HG03439 (cell line): ENCODE measurements at regions not wholly inside any gene's neighbourhood (a gene's known extent, or its start where the extent isn't known, plus 50 kb on each side); places are given as distances from the start of the nearest gene placed in this dataset.
"Not testable (repeated sequence)": the region's sequence is repeated elsewhere in the genome, so short reads cannot be mapped to it uniquely, and the experiment has no call there.

ENCODE experiments used
- ATAC-seq: cut with Tn5 transposase; IDR thresholded peaks from one replicate; pipeline ENCODE4 v1.9.1; 2021; ENCODE audit warnings: mild to moderate bottlenecking, moderate library complexity; ENCODE audit not compliant: unreplicated experiment

DNA sequence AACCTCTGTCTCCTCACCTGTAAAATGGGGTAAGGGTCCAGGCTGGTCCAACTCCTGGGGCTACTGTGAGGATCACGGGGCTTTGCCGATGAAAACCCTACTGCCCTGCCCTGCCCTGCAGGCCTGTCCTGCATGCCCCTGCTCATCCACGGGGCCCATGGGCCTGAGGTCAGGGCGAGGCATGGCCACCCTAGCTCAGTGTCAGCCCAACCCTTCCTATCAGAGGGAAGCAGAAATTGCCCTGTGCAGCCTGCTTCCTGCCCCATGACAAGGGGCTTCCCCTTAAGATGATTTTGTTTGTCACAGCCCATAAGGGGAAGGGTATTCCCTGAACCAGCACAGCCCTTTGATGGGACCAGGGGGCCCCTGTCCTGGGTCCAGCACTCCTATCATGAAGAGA, 353.6 kb upstream of the ID2 start:
- ATAC-seq, result no peak

DNA sequence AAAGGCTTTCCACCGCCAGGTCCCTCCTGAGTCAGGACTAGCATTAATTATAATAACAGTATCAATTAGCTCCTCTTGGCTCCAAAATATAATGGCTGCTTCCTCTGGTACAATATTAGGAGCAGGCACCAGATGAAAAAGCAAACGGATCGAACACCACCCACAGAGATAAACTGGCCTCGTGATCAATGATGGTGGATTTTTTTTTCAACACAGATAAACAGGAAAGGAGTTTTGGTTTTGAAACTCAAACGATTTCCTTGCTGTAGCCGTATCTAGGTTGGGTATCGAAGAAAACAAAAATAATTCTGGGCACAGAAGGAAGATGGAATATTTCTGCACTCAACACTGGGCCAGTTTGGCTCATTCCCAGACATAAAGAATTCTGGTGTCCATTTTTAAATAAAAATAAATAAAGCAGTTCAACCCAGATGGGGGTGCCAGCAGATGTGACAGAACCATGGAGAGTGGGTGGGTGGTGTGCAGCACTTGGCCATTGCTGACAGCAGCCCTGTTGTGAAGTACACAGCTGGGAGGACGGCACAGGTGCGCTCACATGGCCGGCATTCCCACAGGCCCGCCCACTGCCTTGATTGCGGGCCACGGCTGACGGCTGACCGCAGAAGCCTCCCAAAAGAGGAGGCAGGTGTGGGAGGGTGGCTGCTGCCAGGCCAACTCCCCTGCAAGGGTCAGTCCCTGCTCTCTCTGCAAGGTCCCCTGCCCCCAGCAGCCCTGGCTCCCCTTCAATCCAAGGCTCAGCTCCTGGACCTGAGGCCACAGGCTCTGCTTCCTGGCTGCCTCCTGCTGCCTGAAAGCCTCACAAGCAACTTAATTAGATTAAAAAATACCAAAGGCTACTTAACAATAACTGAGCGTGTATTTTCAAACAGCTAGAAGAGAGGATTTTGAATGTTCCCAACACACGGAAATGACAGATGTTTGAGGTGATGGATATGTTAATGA, 351.9 kb upstream of the ID2 start:
- ATAC-seq, result no peak

DNA sequence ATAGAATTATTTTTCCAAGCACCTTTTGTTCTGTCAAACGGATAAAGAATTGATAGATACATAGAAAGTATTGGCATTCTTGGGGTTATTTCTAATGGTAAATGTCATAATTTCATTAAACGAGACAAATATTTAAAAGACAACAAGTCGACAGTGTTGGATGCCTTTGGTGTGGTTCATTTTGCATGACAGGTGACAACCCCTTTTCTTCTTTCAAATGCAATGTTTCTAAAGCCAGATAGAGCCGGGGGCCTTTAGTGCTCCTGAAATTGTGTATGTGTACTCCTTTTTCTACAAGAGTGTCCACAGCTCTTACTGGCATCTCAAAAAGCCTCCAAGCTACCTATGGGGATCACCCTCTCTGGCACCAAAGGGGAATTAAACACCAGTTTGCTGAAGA, 350.8 kb upstream of the ID2 start:
- no peak for ATAC-seq

DNA sequence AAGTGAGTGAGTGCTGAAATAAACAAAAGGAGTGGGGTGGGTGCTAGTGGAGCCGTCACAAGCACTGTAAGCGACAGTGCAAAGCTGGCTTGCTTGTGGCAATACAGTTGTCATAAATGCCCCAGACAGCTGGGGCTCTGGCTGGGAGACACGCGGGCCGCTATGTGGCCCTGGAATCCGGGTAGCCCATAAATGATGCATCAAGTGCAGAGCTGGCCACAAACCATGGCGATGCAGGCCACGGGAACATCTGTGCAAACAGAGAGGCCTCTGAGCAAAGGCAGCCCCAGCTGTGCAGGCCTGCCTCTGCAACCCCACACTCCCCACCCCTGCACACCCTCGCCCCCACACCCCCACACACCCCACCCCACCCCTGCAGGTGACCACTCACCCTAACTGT, 349.2 kb upstream of the ID2 start:
- no peak for ATAC-seq

DNA sequence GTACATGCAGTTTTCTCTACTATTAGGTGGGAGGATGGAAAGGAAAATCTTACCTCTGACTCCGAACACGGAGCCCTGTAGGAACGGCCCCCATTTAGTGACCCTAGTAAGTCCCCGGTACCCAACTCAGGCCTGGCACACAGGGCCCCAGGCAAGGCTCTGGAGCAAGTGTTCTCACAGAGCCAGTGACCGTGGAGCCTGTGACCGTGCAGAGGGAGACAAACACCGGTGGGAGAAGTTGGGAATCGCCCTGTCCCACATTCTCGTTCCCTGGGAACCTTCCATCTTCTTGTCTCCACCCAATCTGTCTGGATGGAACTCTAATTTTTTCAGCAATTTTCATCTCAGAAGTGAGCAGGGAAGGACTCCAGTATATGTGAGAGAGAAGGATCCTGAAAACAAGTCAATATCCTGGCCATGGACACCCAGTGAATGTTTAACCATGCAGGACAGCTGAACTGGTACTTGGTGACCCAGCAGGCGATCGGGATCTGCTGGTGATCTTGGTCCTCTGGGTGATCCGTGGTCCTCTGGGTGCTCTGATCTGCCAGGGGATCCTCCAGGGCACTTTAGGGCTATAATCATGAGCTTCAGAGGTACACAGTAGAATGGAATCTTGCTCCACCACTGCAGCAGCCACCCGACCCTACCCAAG, 348.6 kb upstream of the ID2 start:
- ATAC-seq, result no peak

DNA sequence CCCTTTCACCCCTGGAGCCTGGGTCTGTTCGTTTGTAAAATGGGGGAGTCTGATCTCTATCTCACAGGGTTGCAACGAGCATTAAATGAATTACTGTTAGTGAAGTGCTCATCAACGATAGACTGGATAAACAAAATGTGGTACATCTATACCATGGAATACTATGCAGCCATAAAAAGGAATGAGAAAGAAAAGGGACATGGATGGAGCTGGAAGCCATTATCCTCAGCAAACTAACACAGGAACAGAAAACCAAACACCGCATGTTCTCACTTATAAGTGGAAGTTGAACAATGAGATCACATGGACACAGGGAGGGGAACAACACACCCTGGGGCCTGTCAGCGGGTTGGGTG, 348.0 kb upstream of the ID2 start:
- not testable (repeated sequence) for ATAC-seq

DNA sequence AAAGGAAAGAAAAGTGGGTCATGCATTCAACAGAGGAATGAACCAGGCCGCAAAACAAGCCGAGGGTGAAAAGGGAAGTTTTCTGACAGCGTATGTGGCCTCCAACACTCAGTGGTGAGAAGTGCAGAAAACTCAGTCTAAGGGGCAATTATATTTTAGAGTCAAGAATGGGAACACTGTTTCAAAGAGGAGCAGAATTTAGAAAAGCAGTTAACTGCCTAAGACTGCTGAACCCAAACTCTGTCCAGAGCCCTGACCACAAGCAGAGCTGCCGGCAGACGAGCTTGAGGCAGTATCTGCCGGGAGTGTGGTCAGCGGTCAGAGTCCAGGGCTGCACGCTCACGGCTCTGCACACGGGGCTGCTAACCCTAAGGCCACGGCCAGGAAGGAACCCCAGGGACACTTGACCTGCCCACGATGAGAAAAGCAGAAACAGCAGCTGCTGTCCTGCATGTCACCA, 347.0 kb upstream of the ID2 start:
- no peak for ATAC-seq

DNA sequence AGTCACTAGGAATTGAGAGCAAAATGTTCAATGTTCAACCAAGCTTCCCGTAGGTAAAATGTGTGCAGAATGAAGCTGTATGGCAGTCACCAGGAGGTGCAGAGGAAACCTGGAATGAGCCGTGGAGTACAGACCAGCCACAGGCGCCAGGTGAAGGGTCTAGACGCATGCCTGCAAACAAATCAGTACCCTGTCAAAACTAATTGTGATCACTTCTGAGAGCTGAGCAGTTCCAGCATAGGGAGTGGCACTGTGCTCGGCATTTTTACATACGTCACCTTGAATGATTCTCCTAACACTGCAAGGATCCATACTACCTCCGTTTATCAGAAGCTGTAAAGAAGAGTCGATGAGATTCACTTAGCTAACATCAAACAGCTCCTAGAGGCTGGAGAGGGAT, 346.1 kb upstream of the ID2 start:
- ATAC-seq, result no peak

DNA sequence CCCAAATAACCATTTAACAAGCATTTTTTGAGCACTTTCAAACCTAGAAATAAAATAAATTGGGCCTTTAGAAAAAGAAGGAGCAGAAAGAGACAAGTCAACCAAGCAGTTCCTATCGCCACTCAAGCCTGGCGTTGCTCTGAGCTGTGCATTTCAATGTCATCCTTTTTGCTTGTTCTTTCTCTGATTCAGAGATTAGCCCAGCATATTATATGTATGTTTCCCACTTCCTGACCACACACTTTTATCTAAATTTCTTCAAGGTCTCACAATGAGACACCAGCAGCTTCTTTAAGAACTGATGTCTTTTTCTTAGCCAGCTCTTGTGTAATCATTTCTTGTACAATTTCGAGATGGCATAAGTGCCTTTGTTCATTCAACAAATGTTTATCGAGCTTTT, 344.5 kb upstream of the ID2 start:
- ATAC-seq, result no peak

DNA sequence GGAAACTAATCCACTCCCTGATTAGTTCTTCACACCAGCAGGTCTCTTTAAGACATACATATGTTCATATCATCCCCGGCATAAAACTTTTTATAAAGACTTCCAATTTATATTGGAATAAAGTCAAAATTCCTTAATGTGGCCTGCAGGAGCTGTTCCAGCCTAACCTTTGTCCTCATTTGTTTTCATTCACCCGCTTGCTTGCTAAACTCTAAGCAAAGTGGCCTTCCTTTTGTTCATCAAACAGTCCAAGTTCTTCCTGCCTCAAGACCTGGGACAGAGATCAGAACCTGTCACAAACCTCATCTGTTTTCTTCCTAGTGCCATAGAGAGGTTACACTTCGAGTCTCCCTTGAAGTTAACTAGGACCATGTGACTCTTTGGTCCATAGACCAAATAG, 339.4 kb upstream of the ID2 start:
- no peak for ATAC-seq

DNA sequence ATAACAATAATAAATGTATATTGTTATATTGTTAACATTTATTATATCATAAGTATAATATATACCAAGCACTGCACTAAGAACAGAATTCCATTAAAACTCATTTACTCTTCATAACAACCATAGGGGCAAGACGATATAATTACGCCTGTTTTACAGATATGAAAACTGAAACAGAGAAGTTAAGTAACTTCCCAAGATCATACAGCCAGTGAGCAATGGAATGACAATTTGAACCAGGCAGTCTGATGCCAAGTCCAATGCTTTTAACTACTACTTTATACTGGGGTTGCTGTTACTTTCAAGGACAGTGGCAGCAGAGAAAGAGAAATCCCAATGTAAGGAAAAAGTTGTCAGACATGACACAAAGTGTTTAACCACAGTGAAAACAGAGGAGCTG, 338.8 kb upstream of the ID2 start:
- no peak for ATAC-seq

DNA sequence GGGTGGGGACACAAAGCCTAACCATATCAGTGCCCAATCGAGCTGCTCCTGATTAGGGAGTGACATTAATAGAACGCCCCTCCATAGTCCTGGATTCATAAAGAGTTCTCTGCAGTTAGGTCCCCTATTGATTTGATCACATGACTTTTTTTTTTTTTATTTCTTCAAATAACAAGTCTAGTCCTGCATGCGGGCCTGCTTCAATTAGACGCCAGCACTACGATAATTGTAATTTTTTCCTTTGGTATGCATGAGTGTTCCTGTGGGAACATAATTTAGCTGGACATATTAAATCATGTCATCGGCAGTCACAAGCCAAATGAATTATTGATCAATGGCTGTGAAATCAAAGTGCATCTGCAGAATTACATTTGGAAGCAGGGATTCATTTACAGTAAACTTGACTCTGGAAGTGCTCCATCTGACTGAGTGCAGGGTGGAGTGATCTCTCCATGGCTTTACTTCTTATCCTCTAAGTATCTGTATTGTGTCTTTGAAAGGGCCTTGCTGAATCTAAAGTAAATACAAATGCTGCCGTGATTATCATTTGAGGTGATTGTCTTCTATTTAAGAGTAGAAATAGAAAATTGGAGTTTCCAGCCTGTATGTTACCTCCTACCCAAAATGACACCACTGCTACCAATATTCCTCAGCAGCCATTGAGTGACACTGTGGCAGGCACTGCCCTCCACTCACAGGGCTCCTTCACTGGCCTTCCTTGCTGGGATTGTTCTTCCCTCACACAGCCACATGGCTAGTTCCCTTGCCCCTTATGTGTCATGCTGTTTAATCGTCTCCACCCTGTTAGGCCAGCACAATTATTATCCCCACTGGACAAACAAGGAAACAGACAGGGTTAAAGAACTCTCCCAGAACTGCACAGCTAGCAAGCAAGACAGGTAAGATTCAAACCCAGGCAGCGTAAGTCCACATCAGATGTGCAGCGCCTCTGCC, 337.4 kb upstream of the ID2 start:
- ATAC-seq, result no peak

DNA sequence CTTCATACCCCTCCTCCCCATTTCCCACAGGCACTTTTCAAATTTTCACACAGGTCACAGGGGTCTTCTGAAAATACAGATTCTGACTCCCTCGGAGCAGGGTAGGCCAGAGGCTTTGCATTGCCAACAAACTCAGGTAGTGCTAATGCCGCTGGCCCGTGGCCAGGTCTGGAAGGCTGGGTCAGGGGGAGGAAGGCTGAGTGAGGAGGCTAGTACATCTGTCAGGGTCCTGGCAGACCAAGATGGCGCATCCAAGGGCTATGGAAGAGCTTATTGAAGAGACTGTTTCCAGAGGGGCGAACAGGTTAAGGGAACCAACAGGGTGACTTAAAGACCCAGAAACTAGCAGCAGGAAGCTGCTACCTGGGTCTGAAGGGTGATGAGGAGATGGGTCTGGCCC, 336.7 kb upstream of the ID2 start:
- ATAC-seq, result no peak

DNA sequence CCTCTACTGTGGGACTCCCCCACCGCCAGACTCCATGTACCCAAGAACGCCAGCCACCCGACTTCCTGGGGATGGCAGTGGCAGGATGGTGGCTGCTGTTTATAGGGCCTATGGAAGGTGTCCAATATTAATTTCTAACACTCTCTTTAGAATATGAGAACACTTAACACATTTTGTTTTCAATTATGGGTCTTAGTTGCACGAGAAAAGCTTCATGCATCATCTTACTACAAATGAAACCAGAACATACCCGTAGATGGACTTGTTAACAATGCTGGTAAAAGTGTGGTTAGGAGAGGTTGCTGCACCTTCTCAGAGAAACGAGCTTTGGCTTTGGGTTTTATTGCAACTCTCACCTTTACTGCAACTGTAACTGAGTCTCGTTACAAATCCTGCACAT, 335.6 kb upstream of the ID2 start:
- ATAC-seq, result no peak

DNA sequence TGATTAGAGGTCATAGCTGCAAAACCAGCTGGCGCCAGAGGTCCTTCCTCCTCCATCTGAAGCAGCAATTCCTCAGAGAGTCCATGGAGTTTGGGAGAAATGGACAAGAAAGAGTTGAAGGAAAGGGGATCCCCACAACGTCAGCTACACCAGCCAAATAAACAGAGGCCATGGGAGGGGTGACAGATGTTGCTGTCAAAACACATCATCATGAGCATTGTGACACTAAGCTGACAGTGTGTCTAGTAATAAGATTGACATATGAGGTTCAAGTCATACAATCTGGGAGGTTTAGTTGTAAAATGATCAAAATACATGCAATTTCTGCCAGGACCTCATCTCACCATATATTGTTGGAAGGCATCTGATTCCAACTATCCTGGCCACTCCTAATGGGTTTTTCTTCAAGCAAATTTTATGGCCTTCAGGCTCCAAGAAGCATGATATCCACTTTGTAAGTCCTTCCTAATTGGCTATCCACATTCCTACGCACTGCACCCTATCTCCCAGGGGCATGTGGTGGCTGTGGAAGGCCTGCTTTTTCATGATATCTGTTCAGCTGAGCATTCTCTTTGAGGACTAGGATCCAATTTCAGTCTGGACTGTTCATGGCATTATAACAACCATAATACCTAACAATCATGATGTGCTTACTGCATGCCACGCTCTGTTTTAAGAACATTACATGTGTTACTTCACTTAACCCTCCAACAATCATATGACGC, 335.0 kb upstream of the ID2 start:
- ATAC-seq, result no peak

DNA sequence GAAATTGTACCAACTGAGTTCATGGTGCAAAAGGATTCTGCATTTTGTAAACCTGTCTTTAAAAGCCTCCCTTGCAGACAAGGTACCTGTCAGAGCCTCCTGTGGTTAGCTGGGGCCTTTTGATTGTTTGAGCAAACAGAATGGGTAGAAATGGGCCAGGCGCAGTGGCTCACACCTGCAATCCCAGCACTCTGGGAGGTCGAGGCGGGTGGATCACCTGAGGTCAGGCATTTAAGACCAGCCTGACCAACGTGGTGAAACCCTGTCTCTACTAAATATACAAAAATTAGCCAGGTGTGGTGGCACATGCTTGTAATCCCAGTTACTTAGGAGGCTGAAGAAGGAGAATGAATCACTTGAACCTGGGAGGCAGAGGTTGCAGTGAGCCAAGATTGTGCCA, 332.9 kb upstream of the ID2 start:
- not testable (repeated sequence) for ATAC-seq

DNA sequence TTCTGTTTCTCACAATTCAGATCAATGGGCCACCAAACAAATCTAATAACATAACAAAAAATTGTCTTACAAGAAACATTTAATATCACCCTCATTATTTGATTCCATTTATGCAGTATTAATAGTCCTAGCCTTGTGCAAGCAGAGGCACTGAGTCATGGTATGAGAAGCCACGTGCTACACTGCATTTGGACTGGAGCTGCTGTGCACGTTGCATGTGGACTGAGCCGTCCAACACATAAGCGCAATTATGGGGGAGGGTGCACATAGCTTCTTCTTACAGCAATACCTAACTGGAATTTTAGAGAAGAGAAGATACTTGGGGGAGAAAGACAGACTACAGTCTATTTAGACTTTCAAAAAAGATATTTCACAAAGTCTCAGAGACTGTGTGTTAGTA, 329.6 kb upstream of the ID2 start:
- ATAC-seq, result no peak

DNA sequence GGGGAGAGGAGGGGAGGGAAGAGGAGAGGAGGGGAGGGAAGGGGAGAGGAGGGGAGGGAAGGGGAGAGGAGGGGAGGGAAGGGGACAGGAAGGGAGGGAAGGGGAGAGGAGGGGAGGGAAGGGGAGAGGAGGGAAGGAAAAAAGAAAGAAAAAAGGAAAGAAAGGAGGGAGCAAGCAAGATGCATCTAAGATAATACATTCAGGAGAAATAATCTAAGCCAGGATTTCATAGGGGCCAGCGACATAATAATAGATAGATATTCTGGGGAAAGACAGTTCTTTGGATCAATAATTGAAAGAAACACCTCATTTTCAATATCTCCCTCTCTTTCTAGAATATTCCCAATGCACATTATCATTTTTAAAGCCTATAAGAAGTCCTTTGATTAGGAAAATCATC, 328.9 kb upstream of the ID2 start:
- no peak for ATAC-seq

DNA sequence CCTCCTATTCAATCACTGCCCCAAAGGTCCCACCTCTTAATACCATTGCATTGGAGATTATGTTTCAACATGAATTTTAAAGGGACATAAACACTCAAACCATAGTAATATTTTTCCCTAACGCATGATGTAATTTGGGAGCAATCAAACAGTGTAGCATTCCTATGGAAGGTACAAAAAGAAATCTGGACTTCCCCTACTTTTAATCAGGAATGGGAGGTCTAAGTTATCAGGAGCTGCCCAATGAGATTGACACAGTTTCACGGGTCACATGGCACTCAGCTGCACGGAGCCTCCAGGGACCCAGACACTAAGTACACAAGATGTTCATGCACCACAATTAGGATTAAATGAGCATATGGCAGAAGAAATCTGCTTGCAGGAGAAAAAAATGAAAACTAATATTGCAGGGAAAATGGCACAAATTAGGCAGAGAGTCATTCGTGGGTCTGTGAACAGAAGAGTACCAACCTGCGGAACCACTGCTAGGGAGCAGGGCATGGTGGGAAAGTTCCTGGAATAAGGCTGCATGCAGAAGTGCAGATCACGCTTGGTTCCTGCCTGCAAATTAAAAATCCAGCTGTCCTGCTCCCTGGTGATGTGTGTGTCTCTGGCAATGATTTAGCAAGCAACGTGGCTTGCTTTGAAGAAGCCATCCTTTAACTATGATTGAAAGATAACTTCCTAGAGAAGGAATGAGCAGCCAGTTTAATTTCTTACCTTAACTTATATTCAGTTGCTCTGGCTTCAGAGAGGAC, 326.6 kb upstream of the ID2 start:
- no peak for ATAC-seq
